ENCODE measurements at regions not wholly inside any gene's neighbourhood (a gene's known extent, or its start where the extent isn't known, plus 50 kb on each side); places are given as distances from the start of the nearest gene placed in this dataset.

DNA sequence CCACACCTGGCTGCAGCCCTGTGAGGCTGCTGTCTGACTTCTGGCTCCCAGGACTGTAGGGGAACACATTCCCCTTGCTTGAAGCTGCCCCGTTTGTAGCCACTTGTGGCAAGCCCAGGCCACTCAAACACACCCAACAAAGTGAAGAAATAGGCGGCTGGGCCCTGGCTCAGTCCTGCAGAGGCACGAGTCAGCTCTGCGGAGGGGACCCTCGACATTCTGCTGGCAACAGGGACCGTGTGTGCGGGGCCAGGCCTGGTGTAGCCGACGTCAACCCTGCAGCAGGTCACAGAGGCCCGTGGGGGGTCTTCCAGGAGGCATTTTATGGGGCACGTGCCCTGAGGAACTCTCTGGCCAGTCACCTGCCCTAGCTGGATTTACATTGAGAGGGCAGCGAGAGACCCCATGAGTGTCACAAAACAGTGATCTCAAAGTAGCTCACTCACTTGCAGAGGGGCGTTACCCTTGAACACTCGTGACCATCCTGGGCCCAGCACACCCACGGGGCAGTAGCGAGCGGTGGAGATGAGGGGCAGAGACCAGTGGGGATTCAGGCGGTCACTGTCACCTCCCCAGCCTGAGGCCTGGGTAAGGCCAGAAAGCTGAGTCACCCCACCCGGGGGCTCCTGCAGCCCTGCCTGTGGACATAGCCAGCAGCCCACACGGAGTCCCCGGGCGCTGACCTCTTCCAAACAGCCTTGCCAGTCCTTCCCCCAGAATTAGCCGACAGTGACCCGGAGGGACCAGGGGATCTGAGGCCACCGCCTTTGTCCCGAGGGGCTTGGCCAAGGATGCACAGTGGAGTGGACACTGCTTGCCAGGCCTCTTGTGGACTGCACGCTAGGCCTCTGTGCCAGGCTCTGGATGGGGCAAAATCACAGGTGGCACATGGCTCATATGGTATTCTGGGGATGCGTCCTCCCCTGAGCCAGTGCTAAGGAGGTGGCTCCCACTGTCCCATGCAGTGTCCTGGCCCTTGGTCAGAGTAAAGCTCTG is 139.5 kb downstream of the CTTN start:
- Histone ChIP-seq H3K9me2 (ENCODE audit: insufficient read depth, low read length) (no peaks in the 10 kb centered on the region), H3K9me3 (ENCODE audit: low read length) (no peaks in the 10 kb centered on the region), H3K27ac (ENCODE audit: low read length) (no peak overlapping the region), H3K27me3 (ENCODE audit: insufficient read depth, low read depth, low read length) (no peaks in the 10 kb centered on the region), H3K79me2 (replicated peaks; ENCODE audit: insufficient read depth, low read length) (no peaks in the 10 kb centered on the region), H2AFZ (ENCODE audit: low read depth, low read length) (no peak overlapping the region), H3K4me2 (ENCODE audit: low read length) (no peak overlapping the region), H3K36me3 (ENCODE audit: insufficient read depth, low read length) (no peaks in the 10 kb centered on the region), H3K9ac (ENCODE audit: low read length) (no peak overlapping the region), H4K20me1 (ENCODE audit: insufficient read depth) (no peaks in the 10 kb centered on the region), H3F3A (ENCODE audit: insufficient read depth, low read length, poor library complexity, severe bottlenecking) (no peaks in the 10 kb centered on the region), H3K4me3 (ENCODE audit: low read length) (no peak overlapping the region)
- TF ChIP-seq, protein P1, sequence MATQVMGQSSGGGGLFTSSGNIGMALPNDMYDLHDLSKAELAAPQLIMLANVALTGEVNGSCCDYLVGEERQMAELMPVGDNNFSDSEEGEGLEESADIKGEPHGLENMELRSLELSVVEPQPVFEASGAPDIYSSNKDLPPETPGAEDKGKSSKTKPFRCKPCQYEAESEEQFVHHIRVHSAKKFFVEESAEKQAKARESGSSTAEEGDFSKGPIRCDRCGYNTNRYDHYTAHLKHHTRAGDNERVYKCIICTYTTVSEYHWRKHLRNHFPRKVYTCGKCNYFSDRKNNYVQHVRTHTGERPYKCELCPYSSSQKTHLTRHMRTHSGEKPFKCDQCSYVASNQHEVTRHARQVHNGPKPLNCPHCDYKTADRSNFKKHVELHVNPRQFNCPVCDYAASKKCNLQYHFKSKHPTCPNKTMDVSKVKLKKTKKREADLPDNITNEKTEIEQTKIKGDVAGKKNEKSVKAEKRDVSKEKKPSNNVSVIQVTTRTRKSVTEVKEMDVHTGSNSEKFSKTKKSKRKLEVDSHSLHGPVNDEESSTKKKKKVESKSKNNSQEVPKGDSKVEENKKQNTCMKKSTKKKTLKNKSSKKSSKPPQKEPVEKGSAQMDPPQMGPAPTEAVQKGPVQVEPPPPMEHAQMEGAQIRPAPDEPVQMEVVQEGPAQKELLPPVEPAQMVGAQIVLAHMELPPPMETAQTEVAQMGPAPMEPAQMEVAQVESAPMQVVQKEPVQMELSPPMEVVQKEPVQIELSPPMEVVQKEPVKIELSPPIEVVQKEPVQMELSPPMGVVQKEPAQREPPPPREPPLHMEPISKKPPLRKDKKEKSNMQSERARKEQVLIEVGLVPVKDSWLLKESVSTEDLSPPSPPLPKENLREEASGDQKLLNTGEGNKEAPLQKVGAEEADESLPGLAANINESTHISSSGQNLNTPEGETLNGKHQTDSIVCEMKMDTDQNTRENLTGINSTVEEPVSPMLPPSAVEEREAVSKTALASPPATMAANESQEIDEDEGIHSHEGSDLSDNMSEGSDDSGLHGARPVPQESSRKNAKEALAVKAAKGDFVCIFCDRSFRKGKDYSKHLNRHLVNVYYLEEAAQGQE (IDR thresholded peaks at IDR 0.05; ENCODE audit: borderline replicate concordance) = no peak
- no peak for TF ChIP-seq EZH2 (IDR thresholded peaks at IDR 0.05; ENCODE audit: borderline replicate concordance, insufficient read depth, low read length, poor library complexity, severe bottlenecking)

DNA sequence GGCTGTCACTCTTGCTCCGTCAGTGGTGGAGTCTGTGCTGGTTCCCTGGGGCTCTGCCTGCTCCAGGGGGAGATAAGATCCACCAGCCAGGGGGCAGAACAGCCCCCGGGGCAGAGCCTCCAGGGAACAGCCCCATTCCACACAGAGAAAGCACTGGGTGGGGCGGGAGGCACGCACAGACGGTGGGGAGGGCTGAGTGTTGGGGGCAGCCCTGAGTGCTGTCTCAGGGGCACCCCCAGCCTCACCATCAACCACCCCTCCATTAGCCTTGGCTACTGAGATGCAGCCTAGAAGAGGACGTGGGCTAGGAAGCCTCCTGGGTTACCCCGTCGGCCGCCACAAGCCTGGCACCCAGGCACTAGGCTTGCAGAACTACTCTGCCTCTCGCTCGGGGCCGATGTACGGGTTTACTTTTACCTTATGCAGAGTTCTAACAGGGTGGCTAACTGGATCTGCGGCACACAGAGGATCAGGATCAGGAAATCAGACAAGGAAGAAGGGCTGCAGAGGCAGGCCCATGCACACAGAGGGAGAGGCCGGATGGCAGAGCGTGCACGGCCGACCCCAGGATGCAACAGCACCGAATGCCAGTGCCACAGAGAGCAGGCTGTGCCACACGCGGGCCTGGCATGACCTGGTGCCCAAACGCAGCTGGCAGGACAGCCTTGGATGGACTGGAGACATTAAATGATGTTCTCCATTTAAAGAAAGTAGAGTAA is 140.5 kb downstream of the CTTN start:
- no peaks in the 10 kb centered on the region for H3K79me2 ChIP-seq (replicated peaks; ENCODE audit: insufficient read depth, low read length)
- no peaks in the 10 kb centered on the region for H3F3A ChIP-seq (ENCODE audit: insufficient read depth, low read length, poor library complexity, severe bottlenecking)
- no peak overlapping the region for H2AFZ ChIP-seq (ENCODE audit: low read depth, low read length)
- H3K4me3 ChIP-seq (ENCODE audit: low read length) = no peak overlapping the region
- H3K9ac ChIP-seq (ENCODE audit: low read length) = no peak overlapping the region
- no peaks in the 10 kb centered on the region for H4K20me1 ChIP-seq (ENCODE audit: insufficient read depth)
- H3K9me3 ChIP-seq (ENCODE audit: low read length) = no peaks in the 10 kb centered on the region
- no peaks in the 10 kb centered on the region for H3K36me3 ChIP-seq (ENCODE audit: insufficient read depth, low read length)
- H3K9me2 ChIP-seq (ENCODE audit: insufficient read depth, low read length) = no peaks in the 10 kb centered on the region
- no peak overlapping the region for H3K4me2 ChIP-seq (ENCODE audit: low read length)
- TF ChIP-seq EZH2 (IDR thresholded peaks at IDR 0.05; ENCODE audit: borderline replicate concordance, insufficient read depth, low read length, poor library complexity, severe bottlenecking) (no peak), SMC3 (conservative IDR thresholded peaks at IDR 0.05; ENCODE audit: poor library complexity) (no peak), TAF1 (IDR thresholded peaks at IDR 0.05; ENCODE audit: low read depth) (no peak), RAD21 (conservative IDR thresholded peaks at IDR 0.05) (no peak), POLR2AphosphoS5 (IDR thresholded peaks at IDR 0.05) (no peak)
- TF ChIP-seq, protein P2, sequence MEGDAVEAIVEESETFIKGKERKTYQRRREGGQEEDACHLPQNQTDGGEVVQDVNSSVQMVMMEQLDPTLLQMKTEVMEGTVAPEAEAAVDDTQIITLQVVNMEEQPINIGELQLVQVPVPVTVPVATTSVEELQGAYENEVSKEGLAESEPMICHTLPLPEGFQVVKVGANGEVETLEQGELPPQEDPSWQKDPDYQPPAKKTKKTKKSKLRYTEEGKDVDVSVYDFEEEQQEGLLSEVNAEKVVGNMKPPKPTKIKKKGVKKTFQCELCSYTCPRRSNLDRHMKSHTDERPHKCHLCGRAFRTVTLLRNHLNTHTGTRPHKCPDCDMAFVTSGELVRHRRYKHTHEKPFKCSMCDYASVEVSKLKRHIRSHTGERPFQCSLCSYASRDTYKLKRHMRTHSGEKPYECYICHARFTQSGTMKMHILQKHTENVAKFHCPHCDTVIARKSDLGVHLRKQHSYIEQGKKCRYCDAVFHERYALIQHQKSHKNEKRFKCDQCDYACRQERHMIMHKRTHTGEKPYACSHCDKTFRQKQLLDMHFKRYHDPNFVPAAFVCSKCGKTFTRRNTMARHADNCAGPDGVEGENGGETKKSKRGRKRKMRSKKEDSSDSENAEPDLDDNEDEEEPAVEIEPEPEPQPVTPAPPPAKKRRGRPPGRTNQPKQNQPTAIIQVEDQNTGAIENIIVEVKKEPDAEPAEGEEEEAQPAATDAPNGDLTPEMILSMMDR (IDR thresholded peaks at IDR 0.05; ENCODE audit: poor library complexity, severe bottlenecking) = no peak
- TF ChIP-seq, protein P1 (IDR thresholded peaks at IDR 0.05; ENCODE audit: borderline replicate concordance) = no peak
- no peak overlapping the region for H3K27ac ChIP-seq (ENCODE audit: low read length)
- H3K27me3 ChIP-seq (ENCODE audit: insufficient read depth, low read depth, low read length) = no peaks in the 10 kb centered on the region
